ENCODE measurements at regions not wholly inside any gene's neighbourhood (a gene's known extent, or its start where the extent isn't known, plus 50 kb on each side); places are given as distances from the start of the nearest gene placed in this dataset.

- ATAC-seq (peak in 1 of 2 donors; percentile 36), DNase-seq (peak in 2 of 10 donors; percentile 12 to 15)
- no peaks in the 10 kb centered on the region for H3K9me3 Mint-ChIP-seq
- no peaks in the 10 kb centered on the region for H3K27me3 Mint-ChIP-seq
- H3K4me3 Mint-ChIP-seq = no peak overlapping the region
- peaks cover 0 to 2% (median 0%) of the 10 kb centered on the region in 3 donors for H3K36me3 Mint-ChIP-seq
- POLR2A ChIA-PET = no interaction called here
- H3K27ac Mint-ChIP-seq = peak overlapping the region in 1 of 10 donors; percentile 25
- H3K4me1 Mint-ChIP-seq = peaks cover 4 to 11% (median 7%) of the 10 kb centered on the region in 4 donors
Measured at GRCh38 chr2:106314444-106314843, 120.3 kb upstream of the UXS1 start.

GRCh38 chr2:106311041-106311370 lies 116.9 kb upstream of the UXS1 start:
- Mint-ChIP-seq H3K27me3 (no peaks in the 10 kb centered on the region), H3K4me3 (no peak overlapping the region), H3K27ac (no peak overlapping the region), H3K9me3 (no peaks in the 10 kb centered on the region), H3K4me1 (peaks cover 4 to 11% (median 7%) of the 10 kb centered on the region in 4 donors), H3K36me3 (peaks cover 0 to 2% (median 0%) of the 10 kb centered on the region in 3 donors)
- ATAC-seq (no peak), DNase-seq (no peak)
- POLR2A ChIA-PET = no interaction called here

GRCh38 chr2:106307860-106308259 lies 113.8 kb upstream of the UXS1 start:
- H3K27ac Mint-ChIP-seq = no peak overlapping the region
- no peak overlapping the region for H3K4me3 Mint-ChIP-seq
- no peaks in the 10 kb centered on the region for H3K4me1 Mint-ChIP-seq
- no peak for ATAC-seq
- H3K36me3 Mint-ChIP-seq = peaks cover 0 to 2% (median 0%) of the 10 kb centered on the region in 3 donors
- no peaks in the 10 kb centered on the region for H3K27me3 Mint-ChIP-seq
- DNase-seq = no peak
- no peaks in the 10 kb centered on the region for H3K9me3 Mint-ChIP-seq
- POLR2A ChIA-PET = no interaction called here

GRCh38 chr2:106306387-106306786 lies 112.3 kb upstream of the UXS1 start:
- H3K27me3 Mint-ChIP-seq = no peaks in the 10 kb centered on the region
- no peak for DNase-seq
- H3K9me3 Mint-ChIP-seq = no peaks in the 10 kb centered on the region
- no peaks in the 10 kb centered on the region for H3K36me3 Mint-ChIP-seq
- H3K4me1 Mint-ChIP-seq = no peaks in the 10 kb centered on the region
- H3K27ac Mint-ChIP-seq = no peak overlapping the region
- H3K4me3 Mint-ChIP-seq = no peak overlapping the region
- ATAC-seq = no peak
- POLR2A ChIA-PET = interaction anchor here (0.7 kb wide), 1 partner anchor 921 kb away, joined by 3 read pairs; no protein-coding TSS in a partner anchor

GRCh38 chr2:106304612-106305184 lies 110.6 kb upstream of the UXS1 start:
- H3K36me3 Mint-ChIP-seq = no peaks in the 10 kb centered on the region
- POLR2A ChIA-PET = no interaction called here
- no peaks in the 10 kb centered on the region for H3K4me1 Mint-ChIP-seq
- no peak overlapping the region for H3K4me3 Mint-ChIP-seq
- no peak overlapping the region for H3K27ac Mint-ChIP-seq
- H3K9me3 Mint-ChIP-seq = no peaks in the 10 kb centered on the region
- H3K27me3 Mint-ChIP-seq = no peaks in the 10 kb centered on the region
- ATAC-seq (no peak), DNase-seq (no peak)

GRCh38 chr2:106299696-106300095 lies 105.6 kb upstream of the UXS1 start:
- H3K36me3 Mint-ChIP-seq = no peaks in the 10 kb centered on the region
- no peak for ATAC-seq
- no peak for DNase-seq
- POLR2A ChIA-PET = no interaction called here
- H3K4me3 Mint-ChIP-seq = no peak overlapping the region
- H3K27me3 Mint-ChIP-seq = peaks cover 0 to 9% (median 0%) of the 10 kb centered on the region in 5 donors
- no peak overlapping the region for H3K27ac Mint-ChIP-seq
- H3K4me1 Mint-ChIP-seq = no peaks in the 10 kb centered on the region
- no peaks in the 10 kb centered on the region for H3K9me3 Mint-ChIP-seq

- POLR2A ChIA-PET = no interaction called here
- Mint-ChIP-seq H3K4me3 (no peak overlapping the region), H3K9me3 (no peaks in the 10 kb centered on the region), H3K27ac (no peak overlapping the region), H3K36me3 (no peaks in the 10 kb centered on the region), H3K4me1 (no peaks in the 10 kb centered on the region), H3K27me3 (peaks cover 0 to 9% (median 0%) of the 10 kb centered on the region in 5 donors)
- no peak for ATAC-seq
- DNase-seq = no peak
Measured at GRCh38 chr2:106296182-106296815, 102.2 kb upstream of the UXS1 start.

- H3K4me3 Mint-ChIP-seq = no peak overlapping the region
- DNase-seq = no peak
- no peaks in the 10 kb centered on the region for H3K4me1 Mint-ChIP-seq
- H3K9me3 Mint-ChIP-seq = no peaks in the 10 kb centered on the region
- peaks cover 0 to 9% (median 0%) of the 10 kb centered on the region in 5 donors for H3K27me3 Mint-ChIP-seq
- ATAC-seq = no peak
- POLR2A ChIA-PET = no interaction called here
- no peaks in the 10 kb centered on the region for H3K36me3 Mint-ChIP-seq
- H3K27ac Mint-ChIP-seq = peak overlapping the region in 1 of 10 donors; percentile 30
Measured at GRCh38 chr2:106294182-106294581, 100.1 kb upstream of the UXS1 start.

GRCh38 chr2:106293271-106293783 lies 99.2 kb upstream of the UXS1 start:
- ATAC-seq = no peak

GRCh38 chr2:106292627-106293026 lies 98.5 kb upstream of the UXS1 start:
- DNase-seq = no peak

More at GRCh38 chr2:106293271-106293783, 99.2 kb upstream of the UXS1 start:
- Mint-ChIP-seq H3K36me3 (no peaks in the 10 kb centered on the region), H3K9me3 (no peaks in the 10 kb centered on the region), H3K4me1 (no peaks in the 10 kb centered on the region), H3K27me3 (peaks cover 0 to 9% (median 0%) of the 10 kb centered on the region in 5 donors), H3K4me3 (no peak overlapping the region), H3K27ac (no peak overlapping the region)
- POLR2A ChIA-PET = interaction anchor here (1.4 kb wide), 1 partner anchor 11 kb away, joined by 4 read pairs; no protein-coding TSS in a partner anchor
- no peak for DNase-seq

GRCh38 chr2:106288873-106289272 lies 94.8 kb upstream of the UXS1 start:
- ATAC-seq = no peak

More at GRCh38 chr2:106292627-106293026, 98.5 kb upstream of the UXS1 start:
- H3K36me3 Mint-ChIP-seq = no peaks in the 10 kb centered on the region
- H3K27ac Mint-ChIP-seq = no peak overlapping the region
- POLR2A ChIA-PET = interaction anchor here (1.4 kb wide), 1 partner anchor 10 kb away, joined by 4 read pairs; no protein-coding TSS in a partner anchor
- H3K27me3 Mint-ChIP-seq = peaks cover 0 to 2% (median 0%) of the 10 kb centered on the region in 5 donors
- no peaks in the 10 kb centered on the region for H3K9me3 Mint-ChIP-seq
- H3K4me1 Mint-ChIP-seq = no peaks in the 10 kb centered on the region
- no peak for ATAC-seq
- H3K4me3 Mint-ChIP-seq = no peak overlapping the region

GRCh38 chr2:106285237-106285829 lies 91.2 kb upstream of the UXS1 start:
- peak overlapping the region in 2 of 10 donors; percentile 3 to 49 for H3K27ac Mint-ChIP-seq
- H3K4me3 Mint-ChIP-seq = no peak overlapping the region
- DNase-seq = no peak
- no peak for ATAC-seq
- H3K36me3 Mint-ChIP-seq = no peaks in the 10 kb centered on the region
- POLR2A ChIA-PET = no interaction called here
- H3K9me3 Mint-ChIP-seq = no peaks in the 10 kb centered on the region
- peaks cover 0 to 5% (median 2%) of the 10 kb centered on the region in 5 donors for H3K27me3 Mint-ChIP-seq
- no peaks in the 10 kb centered on the region for H3K4me1 Mint-ChIP-seq

More at GRCh38 chr2:106288873-106289272, 94.8 kb upstream of the UXS1 start:
- no peak overlapping the region for H3K27ac Mint-ChIP-seq
- H3K36me3 Mint-ChIP-seq = no peaks in the 10 kb centered on the region
- no peaks in the 10 kb centered on the region for H3K9me3 Mint-ChIP-seq
- no peak for DNase-seq
- POLR2A ChIA-PET = no interaction called here
- H3K4me3 Mint-ChIP-seq = no peak overlapping the region
- no peaks in the 10 kb centered on the region for H3K4me1 Mint-ChIP-seq
- H3K27me3 Mint-ChIP-seq = no peaks in the 10 kb centered on the region

- Mint-ChIP-seq H3K36me3 (no peaks in the 10 kb centered on the region), H3K27me3 (peaks cover 0 to 5% (median 2%) of the 10 kb centered on the region in 5 donors), H3K4me1 (no peaks in the 10 kb centered on the region), H3K27ac (no peak overlapping the region), H3K9me3 (no peaks in the 10 kb centered on the region), H3K4me3 (no peak overlapping the region)
- POLR2A ChIA-PET = no interaction called here
- ATAC-seq (no peak), DNase-seq (no peak)
Measured at GRCh38 chr2:106284691-106285202, 90.6 kb upstream of the UXS1 start.

Measured in naive thymus-derived CD8-positive, alpha-beta T cell (primary cell).